ENCODE measurements at regions not wholly inside any gene's neighbourhood (a gene's known extent, or its start where the extent isn't known, plus 50 kb on each side); places are given as distances from the start of the nearest gene placed in this dataset.

DNA sequence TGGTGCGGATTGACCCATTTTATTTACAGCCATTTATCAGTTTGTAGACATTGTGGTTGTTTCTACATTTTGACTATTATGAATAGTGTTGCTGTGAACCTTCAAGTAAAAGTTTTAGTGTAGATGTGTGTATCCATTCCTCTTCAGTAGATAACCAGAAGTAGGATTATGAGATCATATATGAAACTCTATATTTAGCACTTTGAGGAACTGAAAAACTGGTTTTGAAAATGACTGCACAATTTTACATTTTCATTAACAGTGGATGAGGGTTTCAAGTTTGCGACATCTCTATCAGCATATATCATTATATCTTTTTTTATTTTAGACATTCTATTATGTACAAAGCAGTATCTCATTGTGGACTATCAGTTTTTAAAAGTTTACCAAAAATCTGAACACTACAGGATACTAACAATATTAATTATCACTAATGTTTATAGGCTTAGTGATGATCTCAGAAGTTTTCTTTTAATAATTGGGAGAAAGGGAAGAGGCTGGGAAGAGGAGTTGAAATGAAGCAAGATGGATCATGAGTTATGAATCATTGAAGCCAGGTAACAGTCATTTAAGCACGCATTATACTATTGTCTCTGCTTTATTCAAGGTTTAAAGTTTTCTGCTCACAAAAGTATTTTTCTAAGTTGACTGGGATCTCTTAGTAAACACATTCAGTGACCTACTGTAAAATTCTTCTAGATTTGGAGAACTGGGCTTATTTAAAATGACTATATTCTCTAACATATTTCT, 329.0 kb upstream of the LRATD1 start:
- DNase-seq (ENCODE audit: low read depth in 1 of 2, low spot score in 1 of 2), result no peak
- no peak overlapping the region for H3K4me3 ChIP-seq
- no peaks in the 10 kb centered on the region for H3K36me3 ChIP-seq
- no peaks in the 10 kb centered on the region for H3K27me3 ChIP-seq
- no peaks in the 10 kb centered on the region for H3K4me1 ChIP-seq (ENCODE audit: low read depth)
- H3K9me3 ChIP-seq (ENCODE audit: low read depth), result no peaks in the 10 kb centered on the region
- H3K27ac ChIP-seq, result no peak overlapping the region
- TF ChIP-seq, protein P1, sequence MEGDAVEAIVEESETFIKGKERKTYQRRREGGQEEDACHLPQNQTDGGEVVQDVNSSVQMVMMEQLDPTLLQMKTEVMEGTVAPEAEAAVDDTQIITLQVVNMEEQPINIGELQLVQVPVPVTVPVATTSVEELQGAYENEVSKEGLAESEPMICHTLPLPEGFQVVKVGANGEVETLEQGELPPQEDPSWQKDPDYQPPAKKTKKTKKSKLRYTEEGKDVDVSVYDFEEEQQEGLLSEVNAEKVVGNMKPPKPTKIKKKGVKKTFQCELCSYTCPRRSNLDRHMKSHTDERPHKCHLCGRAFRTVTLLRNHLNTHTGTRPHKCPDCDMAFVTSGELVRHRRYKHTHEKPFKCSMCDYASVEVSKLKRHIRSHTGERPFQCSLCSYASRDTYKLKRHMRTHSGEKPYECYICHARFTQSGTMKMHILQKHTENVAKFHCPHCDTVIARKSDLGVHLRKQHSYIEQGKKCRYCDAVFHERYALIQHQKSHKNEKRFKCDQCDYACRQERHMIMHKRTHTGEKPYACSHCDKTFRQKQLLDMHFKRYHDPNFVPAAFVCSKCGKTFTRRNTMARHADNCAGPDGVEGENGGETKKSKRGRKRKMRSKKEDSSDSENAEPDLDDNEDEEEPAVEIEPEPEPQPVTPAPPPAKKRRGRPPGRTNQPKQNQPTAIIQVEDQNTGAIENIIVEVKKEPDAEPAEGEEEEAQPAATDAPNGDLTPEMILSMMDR (IDR thresholded peaks at IDR 0.05; ENCODE audit: low read depth, low read length), result no peak

DNA sequence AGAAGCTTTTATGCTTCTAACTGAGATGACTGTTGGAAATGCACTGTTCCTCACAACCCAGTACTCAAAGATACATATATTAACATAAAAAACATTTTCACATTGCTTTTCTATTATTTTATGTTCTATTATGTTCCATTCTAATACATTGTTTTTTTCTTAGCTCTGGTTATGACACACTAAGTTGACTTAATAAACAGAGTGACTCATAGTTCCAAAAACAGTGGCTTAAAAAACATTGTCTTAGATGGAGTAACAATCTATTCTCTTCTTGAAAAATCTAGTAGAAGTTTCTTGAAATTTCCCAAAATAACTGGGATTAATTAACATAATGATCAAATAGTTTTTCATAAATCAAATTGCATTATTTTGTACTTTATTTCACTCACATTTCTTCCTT, 328.2 kb upstream of the LRATD1 start:
- Histone ChIP-seq H3K27me3 (no peaks in the 10 kb centered on the region), H3K9me3 (ENCODE audit: low read depth) (no peaks in the 10 kb centered on the region), H3K36me3 (no peaks in the 10 kb centered on the region), H3K27ac (no peak overlapping the region), H3K4me1 (ENCODE audit: low read depth) (no peaks in the 10 kb centered on the region), H3K4me3 (no peak overlapping the region)
- DNase-seq (ENCODE audit: low read depth in 1 of 2, low spot score in 1 of 2), result no peak
- TF ChIP-seq, protein P1 (IDR thresholded peaks at IDR 0.05; ENCODE audit: low read depth, low read length), result no peak

DNA sequence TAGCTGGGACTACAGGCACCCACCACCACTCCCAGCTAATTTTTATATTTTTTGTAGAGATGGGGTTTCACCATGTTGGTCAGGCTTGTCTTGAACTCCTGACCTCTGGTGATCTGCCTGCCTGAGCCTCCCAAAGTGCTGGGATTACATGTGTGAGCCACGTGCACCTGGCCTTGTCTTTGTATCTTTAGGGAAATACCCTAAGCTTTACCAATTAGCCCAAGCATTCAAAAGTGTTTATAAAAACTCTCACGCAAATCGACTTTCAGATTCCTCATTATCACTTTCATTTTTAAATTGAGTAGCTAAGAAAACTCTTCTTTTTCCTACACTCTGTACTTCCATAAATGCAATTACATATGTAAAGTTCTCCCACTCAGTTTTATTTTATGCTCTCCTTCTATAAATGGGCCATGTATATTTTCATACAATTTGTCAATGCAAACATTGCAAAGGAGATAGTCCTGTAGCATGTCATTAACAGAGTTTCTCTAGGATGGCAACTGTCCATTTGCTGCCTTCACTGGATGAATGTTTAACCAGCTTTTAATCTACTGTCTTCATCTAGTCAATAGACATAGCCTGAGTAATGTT, 326.2 kb upstream of the LRATD1 start:
- TF ChIP-seq, protein P1 (IDR thresholded peaks at IDR 0.05; ENCODE audit: low read depth, low read length), result no peak
- Histone ChIP-seq H3K27me3 (no peaks in the 10 kb centered on the region), H3K4me3 (no peak overlapping the region), H3K27ac (no peak overlapping the region), H3K4me1 (ENCODE audit: low read depth) (no peaks in the 10 kb centered on the region), H3K36me3 (no peaks in the 10 kb centered on the region), H3K9me3 (ENCODE audit: low read depth) (no peaks in the 10 kb centered on the region)
- no peak for DNase-seq (ENCODE audit: low read depth in 1 of 2, low spot score in 1 of 2)

- H3K4me3 ChIP-seq, result no peak overlapping the region
- H3K27me3 ChIP-seq, result no peaks in the 10 kb centered on the region
- no peak for DNase-seq (ENCODE audit: low read depth in 1 of 2, low spot score in 1 of 2)
- no peaks in the 10 kb centered on the region for H3K9me3 ChIP-seq (ENCODE audit: low read depth)
- no peaks in the 10 kb centered on the region for H3K4me1 ChIP-seq (ENCODE audit: low read depth)
- no peaks in the 10 kb centered on the region for H3K36me3 ChIP-seq
- H3K27ac ChIP-seq, result no peak overlapping the region
- TF ChIP-seq, protein P1 (IDR thresholded peaks at IDR 0.05; ENCODE audit: low read depth, low read length), result no peak
Observed at GRCh38 chr2:14313341-14313740, 319.2 kb upstream of the LRATD1 start.

DNA sequence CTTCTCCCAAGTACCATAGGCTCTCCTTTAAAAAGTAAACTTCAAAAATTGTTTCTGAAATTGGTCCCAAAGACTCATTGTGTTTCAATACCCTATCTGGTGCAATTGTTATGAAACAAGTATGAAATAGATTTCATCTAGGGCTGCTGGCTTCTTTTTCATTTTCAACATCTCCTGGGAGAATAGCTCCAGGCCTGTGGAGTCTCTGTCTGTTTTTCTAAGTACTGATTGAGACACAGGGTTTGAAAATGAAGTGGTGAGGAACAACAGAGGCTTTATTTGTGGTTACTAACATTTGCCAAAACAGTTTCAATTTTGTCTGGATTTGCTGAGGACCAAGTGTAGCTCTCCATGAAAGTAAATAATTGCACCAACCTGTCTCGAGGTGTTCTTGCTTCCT, 315.9 kb upstream of the LRATD1 start:
- Histone ChIP-seq H3K4me1 (ENCODE audit: low read depth) (no peaks in the 10 kb centered on the region), H3K4me3 (no peak overlapping the region), H3K9me3 (ENCODE audit: low read depth) (no peaks in the 10 kb centered on the region), H3K27me3 (no peaks in the 10 kb centered on the region), H3K36me3 (no peaks in the 10 kb centered on the region), H3K27ac (no peak overlapping the region)
- DNase-seq (ENCODE audit: low read depth in 1 of 2, low spot score in 1 of 2), result no peak
- TF ChIP-seq, protein P1 (IDR thresholded peaks at IDR 0.05; ENCODE audit: low read depth, low read length), result no peak

All from cardiac muscle cell (in vitro differentiated cells and primary cell).